Nephron (organoid): ENCODE measurements at regions not wholly inside any gene's neighbourhood (a gene's known extent, or its start where the extent isn't known, plus 50 kb on each side); places are given as distances from the start of the nearest gene placed in this dataset.
"Not testable (repeated sequence)": the region's sequence is repeated elsewhere in the genome, so short reads cannot be mapped to it uniquely, and the experiment has no call there.

Experiments
- H3K27ac Mint-ChIP-seq, 3 experiments: 2 replicates each; pipeline ENCODE4 v1.8.0; 2020; ENCODE audit warnings: mixed read lengths in 3 of 3, mild to moderate bottlenecking in 2 of 3, moderate library complexity in 1 of 3
- H3K27me3 Mint-ChIP-seq: 2 replicates; pipeline ENCODE4 v1.8.0; 2021; ENCODE audit warnings: low read depth, mild to moderate bottlenecking, moderate library complexity, mixed read lengths
- H3K36me3 Mint-ChIP-seq: 2 replicates; pipeline ENCODE4 v1.8.0; 2020; ENCODE audit warnings: low read depth, mixed read lengths
- H3K4me1 Mint-ChIP-seq: 2 replicates; pipeline ENCODE4 v1.8.0; 2020; ENCODE audit warnings: mixed read lengths
- H3K4me3 Mint-ChIP-seq, 3 experiments: 2 replicates each; pipeline ENCODE4 v1.8.0; 2020; ENCODE audit warnings: mild to moderate bottlenecking in 3 of 3, mixed read lengths in 3 of 3, moderate library complexity in 2 of 3
- H3K9me3 Mint-ChIP-seq: 2 replicates; pipeline ENCODE4 v1.8.0; 2020; ENCODE audit warnings: mixed read lengths
- TF ChIP-seq, protein P1 (sequence below), 3 experiments: fragments of 200-600 bp; sonication (generic); IDR thresholded peaks; one replicate each; pipeline ENCODE4 v1.5.0; 2021; ENCODE audit warnings: antibody characterized with exemption in 3 of 3; ENCODE audit not compliant: unreplicated experiment in 3 of 3

DNA sequence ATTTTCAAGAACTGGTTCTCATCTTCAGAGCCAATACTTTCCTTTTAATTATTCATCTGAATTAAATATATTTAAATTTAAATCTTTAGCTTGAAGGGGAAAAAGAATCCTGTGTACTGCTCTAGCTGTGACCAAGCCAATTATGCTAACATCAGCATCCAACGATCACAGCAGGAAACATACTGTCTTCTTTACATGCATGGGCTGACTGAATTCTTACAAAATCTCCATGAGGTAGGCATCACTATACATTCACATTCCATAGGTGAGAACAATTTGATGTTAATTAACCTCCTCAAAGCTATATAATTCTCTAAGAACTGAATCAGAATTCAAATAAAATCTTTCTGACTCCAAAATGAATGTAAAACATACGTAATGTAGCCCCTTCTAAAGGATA lies 118.8 kb upstream of the MAP2 start:
- Mint-ChIP-seq H3K4me3 (no peak overlapping the region), H3K27ac (no peak overlapping the region), H3K9me3 (peaks cover 4% of the 10 kb centered on the region), H3K27me3 (peaks cover 44% of the 10 kb centered on the region), H3K4me1 (no peaks in the 10 kb centered on the region), H3K36me3 (no peaks in the 10 kb centered on the region)
- TF ChIP-seq, protein P1, sequence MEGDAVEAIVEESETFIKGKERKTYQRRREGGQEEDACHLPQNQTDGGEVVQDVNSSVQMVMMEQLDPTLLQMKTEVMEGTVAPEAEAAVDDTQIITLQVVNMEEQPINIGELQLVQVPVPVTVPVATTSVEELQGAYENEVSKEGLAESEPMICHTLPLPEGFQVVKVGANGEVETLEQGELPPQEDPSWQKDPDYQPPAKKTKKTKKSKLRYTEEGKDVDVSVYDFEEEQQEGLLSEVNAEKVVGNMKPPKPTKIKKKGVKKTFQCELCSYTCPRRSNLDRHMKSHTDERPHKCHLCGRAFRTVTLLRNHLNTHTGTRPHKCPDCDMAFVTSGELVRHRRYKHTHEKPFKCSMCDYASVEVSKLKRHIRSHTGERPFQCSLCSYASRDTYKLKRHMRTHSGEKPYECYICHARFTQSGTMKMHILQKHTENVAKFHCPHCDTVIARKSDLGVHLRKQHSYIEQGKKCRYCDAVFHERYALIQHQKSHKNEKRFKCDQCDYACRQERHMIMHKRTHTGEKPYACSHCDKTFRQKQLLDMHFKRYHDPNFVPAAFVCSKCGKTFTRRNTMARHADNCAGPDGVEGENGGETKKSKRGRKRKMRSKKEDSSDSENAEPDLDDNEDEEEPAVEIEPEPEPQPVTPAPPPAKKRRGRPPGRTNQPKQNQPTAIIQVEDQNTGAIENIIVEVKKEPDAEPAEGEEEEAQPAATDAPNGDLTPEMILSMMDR (IDR thresholded peaks at IDR 0.05; ENCODE audit: unreplicated experiment in 3 of 3) = no peak

DNA sequence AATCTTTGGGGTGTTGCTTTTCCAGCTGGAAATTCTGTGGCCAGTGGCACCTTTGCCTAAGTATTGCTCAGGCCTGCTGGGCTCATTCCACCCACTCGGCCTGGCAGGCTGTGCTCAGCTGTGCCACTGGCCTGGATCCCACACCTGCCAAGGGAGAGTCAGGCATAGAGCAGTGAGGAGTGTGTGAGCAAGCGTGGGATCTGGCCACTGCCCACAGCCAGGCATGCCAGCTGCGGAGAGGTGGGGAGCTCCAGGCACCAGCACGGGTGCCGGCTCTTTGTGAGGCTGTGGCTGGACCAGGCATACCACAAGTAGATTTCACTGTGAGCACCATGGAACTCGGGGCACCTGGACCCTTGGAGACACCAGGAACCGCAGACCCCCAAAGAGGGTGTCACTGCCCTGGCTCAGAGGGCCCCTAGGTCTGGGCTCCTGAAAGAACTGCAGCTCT lies 118.1 kb upstream of the MAP2 start:
- no peaks in the 10 kb centered on the region for H3K36me3 Mint-ChIP-seq
- H3K27ac Mint-ChIP-seq = no peak overlapping the region
- no peaks in the 10 kb centered on the region for H3K4me1 Mint-ChIP-seq
- H3K4me3 Mint-ChIP-seq = no peak overlapping the region
- TF ChIP-seq, protein P1 (IDR thresholded peaks at IDR 0.05; ENCODE audit: unreplicated experiment in 3 of 3) = no peak
- no peaks in the 10 kb centered on the region for H3K9me3 Mint-ChIP-seq
- peaks cover 36% of the 10 kb centered on the region for H3K27me3 Mint-ChIP-seq

DNA sequence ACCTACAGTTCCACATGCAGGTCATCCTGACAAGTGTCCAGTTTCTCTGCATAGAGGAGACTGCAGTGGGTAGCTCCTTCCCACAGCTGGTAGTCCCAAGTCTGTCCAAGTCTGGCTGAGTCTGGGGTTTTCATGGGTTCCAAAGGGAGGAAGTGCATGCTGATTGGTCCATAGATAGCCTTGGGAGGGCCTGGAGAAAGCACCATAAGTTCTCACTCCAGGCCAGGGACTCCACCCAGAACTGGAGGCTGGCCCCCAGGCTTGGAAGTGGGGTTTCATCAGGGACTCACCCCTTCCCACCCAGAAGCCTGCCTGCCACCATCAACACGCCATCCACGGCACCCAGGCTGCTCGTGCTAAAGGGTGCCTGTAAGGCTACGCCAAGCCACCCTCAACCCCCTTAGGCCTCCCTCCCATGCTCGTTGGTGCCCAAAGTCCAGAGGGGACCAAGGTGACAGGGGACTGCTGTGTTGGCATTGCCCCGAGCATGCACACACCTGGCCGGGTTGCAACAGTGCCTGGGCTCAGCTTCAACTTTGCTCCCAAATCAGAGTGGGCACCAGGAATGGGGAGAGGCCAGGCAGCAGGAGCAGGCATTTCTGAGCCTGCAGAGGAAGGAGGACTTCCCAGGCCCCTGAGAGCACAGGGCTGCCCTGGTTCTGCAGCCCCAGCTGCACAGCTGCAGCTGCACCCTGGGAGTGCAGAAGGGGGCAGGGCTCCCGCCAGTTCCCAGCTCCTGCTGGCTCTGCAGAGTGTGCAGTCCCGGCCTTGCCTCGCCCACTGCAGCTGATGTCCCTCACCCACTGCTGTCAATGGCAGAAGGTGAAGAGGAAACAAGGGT lies 116.5 kb upstream of the MAP2 start:
- no peak overlapping the region for H3K27ac Mint-ChIP-seq
- H3K4me3 Mint-ChIP-seq = no peak overlapping the region
- no peaks in the 10 kb centered on the region for H3K36me3 Mint-ChIP-seq
- H3K27me3 Mint-ChIP-seq = peaks cover 20% of the 10 kb centered on the region
- H3K9me3 Mint-ChIP-seq = no peaks in the 10 kb centered on the region
- no peaks in the 10 kb centered on the region for H3K4me1 Mint-ChIP-seq
- TF ChIP-seq, protein P1 (IDR thresholded peaks at IDR 0.05; ENCODE audit: unreplicated experiment in 3 of 3) = no peak

DNA sequence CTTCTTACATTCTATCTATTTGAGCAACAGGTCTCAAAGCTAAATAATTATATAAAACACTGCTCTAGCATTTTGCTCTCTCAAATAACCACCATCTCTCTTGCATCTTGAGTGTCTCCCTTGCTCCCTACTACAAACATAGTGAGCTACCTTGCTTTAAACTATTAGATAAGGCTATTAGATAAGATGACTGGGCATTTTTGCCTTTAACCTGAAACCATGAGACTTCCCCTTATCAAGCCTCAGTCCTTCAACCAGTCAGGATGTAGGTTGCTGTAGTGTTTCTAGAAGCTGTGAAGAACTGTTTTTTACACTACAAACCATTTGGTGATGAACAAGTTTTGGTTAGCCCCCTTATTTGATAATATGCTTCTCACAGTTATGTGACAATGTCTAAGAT lies 115.4 kb upstream of the MAP2 start:
- Mint-ChIP-seq H3K27me3 (peaks cover 10% of the 10 kb centered on the region), H3K9me3 (no peaks in the 10 kb centered on the region), H3K4me3 (no peak overlapping the region), H3K27ac (no peak overlapping the region), H3K4me1 (no peaks in the 10 kb centered on the region), H3K36me3 (no peaks in the 10 kb centered on the region)
- TF ChIP-seq, protein P1 (IDR thresholded peaks at IDR 0.05; ENCODE audit: unreplicated experiment in 3 of 3) = no peak

DNA sequence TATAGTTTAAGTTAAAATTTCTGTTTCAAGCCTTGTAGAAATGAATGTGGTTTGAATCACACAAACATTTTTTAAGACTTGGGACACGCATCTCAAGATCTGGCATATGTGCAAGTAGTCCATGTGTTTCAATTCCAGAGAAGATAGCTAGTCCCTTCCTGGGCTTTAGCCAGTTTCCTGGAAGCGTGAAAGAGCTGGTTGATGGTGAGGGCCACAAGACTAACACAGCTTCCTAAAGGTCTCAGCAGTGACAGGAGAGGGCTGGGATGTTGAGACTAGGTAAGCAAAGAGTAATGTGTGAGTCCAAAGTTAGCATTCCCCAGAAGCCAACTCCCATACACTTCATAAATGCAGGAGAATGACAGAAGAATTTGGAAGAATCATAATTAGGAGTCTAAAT lies 111.9 kb upstream of the MAP2 start:
- no peak overlapping the region for H3K4me3 Mint-ChIP-seq
- no peaks in the 10 kb centered on the region for H3K27me3 Mint-ChIP-seq
- no peak overlapping the region for H3K27ac Mint-ChIP-seq
- TF ChIP-seq, protein P1 (IDR thresholded peaks at IDR 0.05; ENCODE audit: unreplicated experiment in 3 of 3) = no peak
- H3K9me3 Mint-ChIP-seq = no peaks in the 10 kb centered on the region
- H3K4me1 Mint-ChIP-seq = no peaks in the 10 kb centered on the region
- no peaks in the 10 kb centered on the region for H3K36me3 Mint-ChIP-seq

DNA sequence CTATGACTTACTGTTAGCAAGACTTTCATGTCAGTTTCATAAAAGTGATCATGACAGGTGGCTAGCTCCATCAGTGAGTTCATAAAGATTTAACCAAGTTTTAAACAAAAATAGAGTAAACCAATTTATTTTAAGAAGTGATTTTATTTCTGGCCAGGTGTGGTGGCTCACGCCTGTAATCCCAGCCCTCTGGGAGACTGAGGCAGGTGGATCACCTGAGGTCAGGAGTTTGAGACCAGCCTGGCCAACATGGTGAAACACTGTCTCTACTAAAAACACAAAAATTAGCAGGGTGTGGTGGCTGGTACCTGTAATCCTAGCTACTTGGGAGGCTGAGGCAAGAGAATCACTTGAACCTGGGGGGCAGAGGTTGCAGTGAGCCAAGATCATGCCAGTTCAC lies 111.4 kb upstream of the MAP2 start:
- H3K36me3 Mint-ChIP-seq, H3K4me3 Mint-ChIP-seq, H3K27me3 Mint-ChIP-seq, H3K27ac Mint-ChIP-seq, H3K9me3 Mint-ChIP-seq, H3K4me1 Mint-ChIP-seq: not testable (repeated sequence)
